Prostate gland (tissue), 2 donors: ENCODE measurements at regions not wholly inside any gene's neighbourhood (a gene's known extent, or its start where the extent isn't known, plus 50 kb on each side); places are given as distances from the start of the nearest gene placed in this dataset.

Experiments
- POLR2AphosphoS5 ChIP-seq: sonication (generic); formaldehyde crosslinking; IDR thresholded peaks from one replicate; pipeline ENCODE4 v1.6.1; 2017; ENCODE audit warnings: antibody characterized with exemption
- TF ChIP-seq, protein P1 (sequence below), 4 experiments: fragments of 200-600 bp in 2 of 4; fragments of 450-650 bp in 2 of 4; sonication (generic) in 2 of 4; IDR thresholded peaks; 1 replicate in 3 of 4; 2 replicates in 1 of 4; pipeline ENCODE4 v1.5.1; 2016 to 2019; ENCODE audit warnings: antibody characterized with exemption in 4 of 4, mild to moderate bottlenecking in 2 of 4, moderate library complexity in 2 of 4

- TF ChIP-seq, protein P1, sequence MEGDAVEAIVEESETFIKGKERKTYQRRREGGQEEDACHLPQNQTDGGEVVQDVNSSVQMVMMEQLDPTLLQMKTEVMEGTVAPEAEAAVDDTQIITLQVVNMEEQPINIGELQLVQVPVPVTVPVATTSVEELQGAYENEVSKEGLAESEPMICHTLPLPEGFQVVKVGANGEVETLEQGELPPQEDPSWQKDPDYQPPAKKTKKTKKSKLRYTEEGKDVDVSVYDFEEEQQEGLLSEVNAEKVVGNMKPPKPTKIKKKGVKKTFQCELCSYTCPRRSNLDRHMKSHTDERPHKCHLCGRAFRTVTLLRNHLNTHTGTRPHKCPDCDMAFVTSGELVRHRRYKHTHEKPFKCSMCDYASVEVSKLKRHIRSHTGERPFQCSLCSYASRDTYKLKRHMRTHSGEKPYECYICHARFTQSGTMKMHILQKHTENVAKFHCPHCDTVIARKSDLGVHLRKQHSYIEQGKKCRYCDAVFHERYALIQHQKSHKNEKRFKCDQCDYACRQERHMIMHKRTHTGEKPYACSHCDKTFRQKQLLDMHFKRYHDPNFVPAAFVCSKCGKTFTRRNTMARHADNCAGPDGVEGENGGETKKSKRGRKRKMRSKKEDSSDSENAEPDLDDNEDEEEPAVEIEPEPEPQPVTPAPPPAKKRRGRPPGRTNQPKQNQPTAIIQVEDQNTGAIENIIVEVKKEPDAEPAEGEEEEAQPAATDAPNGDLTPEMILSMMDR (IDR thresholded peaks at IDR 0.05), result no peak
- no peak for TF ChIP-seq POLR2AphosphoS5
These were observed 489.7 kb upstream of the CDH4 start for GRCh38 chr20:60762386-60762785.
